ENCODE measurements at regions not wholly inside any gene's neighbourhood (a gene's known extent, or its start where the extent isn't known, plus 50 kb on each side); places are given as distances from the start of the nearest gene placed in this dataset.

DNA sequence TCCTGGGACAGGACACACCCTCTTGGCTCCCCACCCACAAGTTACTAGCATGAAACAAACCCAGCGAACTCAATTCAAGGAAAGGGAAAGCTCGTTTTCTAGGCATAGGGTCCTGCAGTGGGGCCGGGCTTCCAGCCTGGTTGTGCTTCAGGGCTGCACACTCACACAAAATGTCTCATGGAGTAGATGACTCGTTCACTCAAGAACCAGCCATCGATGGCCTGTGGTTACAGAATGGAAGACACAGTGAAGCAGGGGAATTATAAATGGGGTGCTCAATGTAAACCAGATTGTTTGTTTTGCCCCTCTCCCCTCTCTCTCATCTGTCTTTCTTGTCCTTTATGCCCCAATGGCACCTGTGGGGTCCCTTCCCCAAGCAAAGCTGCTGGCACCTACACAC, 56.0 kb upstream of the COX20 start:
- TF ChIP-seq, protein P1, sequence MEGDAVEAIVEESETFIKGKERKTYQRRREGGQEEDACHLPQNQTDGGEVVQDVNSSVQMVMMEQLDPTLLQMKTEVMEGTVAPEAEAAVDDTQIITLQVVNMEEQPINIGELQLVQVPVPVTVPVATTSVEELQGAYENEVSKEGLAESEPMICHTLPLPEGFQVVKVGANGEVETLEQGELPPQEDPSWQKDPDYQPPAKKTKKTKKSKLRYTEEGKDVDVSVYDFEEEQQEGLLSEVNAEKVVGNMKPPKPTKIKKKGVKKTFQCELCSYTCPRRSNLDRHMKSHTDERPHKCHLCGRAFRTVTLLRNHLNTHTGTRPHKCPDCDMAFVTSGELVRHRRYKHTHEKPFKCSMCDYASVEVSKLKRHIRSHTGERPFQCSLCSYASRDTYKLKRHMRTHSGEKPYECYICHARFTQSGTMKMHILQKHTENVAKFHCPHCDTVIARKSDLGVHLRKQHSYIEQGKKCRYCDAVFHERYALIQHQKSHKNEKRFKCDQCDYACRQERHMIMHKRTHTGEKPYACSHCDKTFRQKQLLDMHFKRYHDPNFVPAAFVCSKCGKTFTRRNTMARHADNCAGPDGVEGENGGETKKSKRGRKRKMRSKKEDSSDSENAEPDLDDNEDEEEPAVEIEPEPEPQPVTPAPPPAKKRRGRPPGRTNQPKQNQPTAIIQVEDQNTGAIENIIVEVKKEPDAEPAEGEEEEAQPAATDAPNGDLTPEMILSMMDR (IDR thresholded peaks at IDR 0.05) = no peak
- no peak for TF ChIP-seq EZH2 (IDR thresholded peaks at IDR 0.05)
- no peak for TF ChIP-seq EZH2phosphoT487 (IDR thresholded peaks at IDR 0.05)
